Small intestine (tissue), 7 donors: ENCODE measurements at regions not wholly inside any gene's neighbourhood (a gene's known extent, or its start where the extent isn't known, plus 50 kb on each side); places are given as distances from the start of the nearest gene placed in this dataset.

Experiments used
- DNase-seq, 2 donors: peaks; one replicate each; pipeline versions ENCODE4 v3.0.0 to v3.0.0-alpha.2; 2013
- FAIRE-seq: peaks from 2 replicates; lab custom pipeline; 2012; peaks lifted over from hg19 to GRCh38; lab: Jason Lieb, UNC
- H3K27ac ChIP-seq, 3 donors: one replicate each; pipeline ENCODE4 v1.5.1; 2013; ENCODE audit warnings: low read length in 2 of 3, mild to moderate bottlenecking in 2 of 3, control low read depth in 1 of 3, inconsistent platforms in 1 of 3, low read depth in 1 of 3, moderate library complexity in 1 of 3
- H3K27me3 ChIP-seq, 3 donors: one replicate each; pipeline ENCODE4 v1.6.1; 2013; ENCODE audit warnings: low read length in 3 of 3, inconsistent platforms in 1 of 3; ENCODE audit not compliant: control insufficient read depth in 3 of 3, insufficient read depth in 3 of 3
- H3K36me3 ChIP-seq, 3 donors: one replicate each; pipeline ENCODE4 v1.6.1; 2013; ENCODE audit warnings: low read length in 3 of 3, inconsistent platforms in 1 of 3, low read depth in 1 of 3, mild to moderate bottlenecking in 1 of 3, moderate library complexity in 1 of 3; ENCODE audit not compliant: control insufficient read depth in 3 of 3, insufficient read depth in 2 of 3
- H3K4me1 ChIP-seq, 3 donors: one replicate each; pipeline ENCODE4 v1.6.1; 2013; ENCODE audit warnings: low read length in 2 of 3, inconsistent platforms in 1 of 3, low read depth in 1 of 3, mild to moderate bottlenecking in 1 of 3, moderate library complexity in 1 of 3; ENCODE audit not compliant: control insufficient read depth in 3 of 3, insufficient read depth in 2 of 3
- H3K4me3 ChIP-seq, 3 donors: one replicate each; pipeline ENCODE4 v1.5.1; 2013; ENCODE audit warnings: low read length in 3 of 3, control low read depth in 1 of 3, inconsistent platforms in 1 of 3, low read depth in 1 of 3, mild to moderate bottlenecking in 1 of 3, moderate library complexity in 1 of 3
- H3K9me3 ChIP-seq, 2 donors: one replicate each; pipeline ENCODE4 v1.6.1; 2013; ENCODE audit warnings: low read depth in 1 of 2, low read length in 1 of 2; ENCODE audit not compliant: control insufficient read depth in 2 of 2, insufficient read depth in 1 of 2
- WGBS, 3 donors: extraction: QIAGEN DNeasy Blood & Tissue Kit; methylation state at CpG; one replicate each; pipeline ENCODE4 v1.1.7; 2013; 5-methylcytosine and 5-hydroxymethylcytosine counted together
- donor health status: healthy with polysubstance abuse.
- donor health status: control.
- donor health status: control.
- donor health status: Bipolar disorder and iron deficiency.
- donor health status: healthy.

- no peak for FAIRE-seq
- WGBS, 3 donors = 81 to 89% (median 87%) methylated on average over 5 of the region's 5 CpGs
- Histone ChIP-seq H3K27ac (no peak overlapping the region), H3K4me1 (no peaks in the 10 kb centered on the region), H3K4me3 (no peak overlapping the region), H3K9me3 (no peaks in the 10 kb centered on the region), H3K27me3 (no peaks in the 10 kb centered on the region), H3K36me3 (no peaks in the 10 kb centered on the region)
- DNase-seq = no peak
These were observed 248.5 kb upstream of the NPY start for GRCh38 chr7:24035366-24036032.

GRCh38 chr7:24036033-24036412 lies 248.0 kb upstream of the NPY start:
- no peaks in the 10 kb centered on the region for H3K4me1 ChIP-seq
- DNase-seq (no peak), FAIRE-seq (no peak)
- no peak overlapping the region for H3K4me3 ChIP-seq
- 69 to 82% (median 72%) methylated on average over 2 of the region's 2 CpGs for WGBS, 3 donors
- H3K27ac ChIP-seq = no peak overlapping the region
- no peaks in the 10 kb centered on the region for H3K27me3 ChIP-seq
- no peaks in the 10 kb centered on the region for H3K9me3 ChIP-seq
- H3K36me3 ChIP-seq = no peaks in the 10 kb centered on the region

GRCh38 chr7:24038993-24039392 lies 245.0 kb upstream of the NPY start:
- H3K4me1 ChIP-seq = no peaks in the 10 kb centered on the region
- FAIRE-seq = no peak
- no peak overlapping the region for H3K4me3 ChIP-seq
- no peaks in the 10 kb centered on the region for H3K27me3 ChIP-seq
- WGBS, 3 donors = 73 to 80% (median 79%) methylated on average over 5 of the region's 5 CpGs
- no peak for DNase-seq
- no peak overlapping the region for H3K27ac ChIP-seq
- H3K36me3 ChIP-seq = no peaks in the 10 kb centered on the region
- H3K9me3 ChIP-seq = no peaks in the 10 kb centered on the region

GRCh38 chr7:24039991-24040624 lies 243.9 kb upstream of the NPY start:
- 51 to 84% (median 67%) methylated on average over 6 of the region's 6 CpGs for WGBS, 3 donors

GRCh38 chr7:24042028-24042427 lies 242.0 kb upstream of the NPY start:
- WGBS, 3 donors = 85 to 88% (median 88%) methylated on average over 5 of the region's 5 CpGs
- Histone ChIP-seq H3K4me1 (no peaks in the 10 kb centered on the region), H3K9me3 (peaks cover 0 to 3% of the 10 kb centered on the region in 2 donors), H3K4me3 (no peak overlapping the region), H3K27ac (no peak overlapping the region), H3K27me3 (no peaks in the 10 kb centered on the region), H3K36me3 (no peaks in the 10 kb centered on the region)
- DNase-seq (no peak), FAIRE-seq (no peak)

More at GRCh38 chr7:24039991-24040624, 243.9 kb upstream of the NPY start:
- no peak for FAIRE-seq
- H3K27me3 ChIP-seq = no peaks in the 10 kb centered on the region
- no peak for DNase-seq
- H3K4me3 ChIP-seq = no peak overlapping the region
- H3K4me1 ChIP-seq = no peaks in the 10 kb centered on the region
- no peak overlapping the region for H3K27ac ChIP-seq
- peaks cover 0 to 3% of the 10 kb centered on the region in 2 donors for H3K9me3 ChIP-seq
- no peaks in the 10 kb centered on the region for H3K36me3 ChIP-seq

GRCh38 chr7:24049296-24049695 lies 234.7 kb upstream of the NPY start:
- Histone ChIP-seq H3K27ac (no peak overlapping the region), H3K36me3 (no peaks in the 10 kb centered on the region), H3K9me3 (peaks cover 0 to 3% of the 10 kb centered on the region in 2 donors), H3K4me1 (no peaks in the 10 kb centered on the region), H3K27me3 (no peaks in the 10 kb centered on the region), H3K4me3 (no peak overlapping the region)
- DNase-seq = no peak
- 60 to 67% (median 66%) methylated on average over 2 of the region's 2 CpGs for WGBS, 3 donors
- no peak for FAIRE-seq

- H3K4me3 ChIP-seq = no peak overlapping the region
- no peaks in the 10 kb centered on the region for H3K4me1 ChIP-seq
- no peak overlapping the region for H3K27ac ChIP-seq
- no peaks in the 10 kb centered on the region for H3K9me3 ChIP-seq
- 74 to 81% (median 77%) methylated on average over 7 of the region's 7 CpGs for whole genome bisulfite sequencing, 3 donors
- no peaks in the 10 kb centered on the region for H3K36me3 ChIP-seq
- DNase-seq = no peak
- FAIRE-seq = no peak
- H3K27me3 ChIP-seq = no peaks in the 10 kb centered on the region
These were observed 232.9 kb upstream of the NPY start for GRCh38 chr7:24050991-24051560.

- WGBS, 3 donors = 95 to 98% (median 95%) methylated on average over 5 of the region's 5 CpGs
These were observed 232.3 kb upstream of the NPY start for GRCh38 chr7:24051651-24052050.

More at GRCh38 chr7:24051651-24052050, 232.3 kb upstream of the NPY start:
- Histone ChIP-seq H3K4me3 (no peak overlapping the region), H3K4me1 (no peaks in the 10 kb centered on the region), H3K27ac (no peak overlapping the region), H3K27me3 (no peaks in the 10 kb centered on the region), H3K36me3 (no peaks in the 10 kb centered on the region), H3K9me3 (no peaks in the 10 kb centered on the region)
- FAIRE-seq (no peak), DNase-seq (no peak)
